ENCODE measurements at regions not wholly inside any gene's neighbourhood (a gene's known extent, or its start where the extent isn't known, plus 50 kb on each side); places are given as distances from the start of the nearest gene placed in this dataset.

DNA sequence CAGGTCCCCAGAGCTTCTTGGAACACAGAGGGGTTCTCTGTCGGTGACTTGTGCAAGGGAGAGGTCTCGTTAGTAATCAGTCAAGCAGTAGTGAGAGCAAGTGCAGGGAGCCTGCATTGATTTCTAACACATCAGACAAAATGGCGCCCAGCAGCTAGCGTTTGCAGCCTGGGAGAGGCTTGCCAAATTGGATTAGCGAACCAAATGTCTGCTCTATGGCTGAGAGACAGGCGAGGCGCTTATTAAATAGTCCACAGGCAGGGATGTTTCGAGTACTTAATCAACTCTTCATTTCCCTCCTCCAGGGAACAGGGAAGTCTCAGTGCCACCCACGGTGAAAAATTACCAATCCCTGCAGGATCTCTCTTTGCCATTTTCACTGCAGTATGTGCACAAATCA, 131.4 kb upstream of the SHB start:
- 84% methylated on average over 9 of the region's 9 CpGs for WGBS
- no peak overlapping the region for H3K9ac ChIP-seq (ENCODE audit: low read depth in 1 of 2, low read length in 2 of 2)
- DNase-seq (ENCODE audit: low spot score), result no peak
- H3K27me3 ChIP-seq (ENCODE audit: control insufficient read depth in 4 of 4, insufficient read depth in 4 of 4, low read length in 3 of 4), result no peaks in the 10 kb centered on the region
- H3K27ac ChIP-seq (ENCODE audit: low read depth in 1 of 2, low read length in 2 of 2), result no peak overlapping the region
- TF ChIP-seq RXRA (IDR thresholded peaks at IDR 0.05) (no peak), FOXA1 (IDR thresholded peaks at IDR 0.05) (no peak), FOXA2 (IDR thresholded peaks at IDR 0.05) (no peak), HNF4G (IDR thresholded peaks at IDR 0.05) (no peak)
- H3K4me1 ChIP-seq (ENCODE audit: control insufficient read depth in 4 of 4, insufficient read depth in 4 of 4, low read length in 3 of 4), result peaks cover 0 to 5% (median 0%) of the 10 kb centered on the region in 4 donors
- no peak overlapping the region for H3K4me3 ChIP-seq (ENCODE audit: low read depth in 1 of 3, low read length in 3 of 3)
- no peaks in the 10 kb centered on the region for H3K9me3 ChIP-seq (ENCODE audit: control insufficient read depth in 4 of 4, low read length in 3 of 4)
- H3K36me3 ChIP-seq (ENCODE audit: control insufficient read depth in 4 of 4, insufficient read depth in 3 of 4, low read depth in 1 of 4, low read length in 3 of 4), result no peaks in the 10 kb centered on the region

DNA sequence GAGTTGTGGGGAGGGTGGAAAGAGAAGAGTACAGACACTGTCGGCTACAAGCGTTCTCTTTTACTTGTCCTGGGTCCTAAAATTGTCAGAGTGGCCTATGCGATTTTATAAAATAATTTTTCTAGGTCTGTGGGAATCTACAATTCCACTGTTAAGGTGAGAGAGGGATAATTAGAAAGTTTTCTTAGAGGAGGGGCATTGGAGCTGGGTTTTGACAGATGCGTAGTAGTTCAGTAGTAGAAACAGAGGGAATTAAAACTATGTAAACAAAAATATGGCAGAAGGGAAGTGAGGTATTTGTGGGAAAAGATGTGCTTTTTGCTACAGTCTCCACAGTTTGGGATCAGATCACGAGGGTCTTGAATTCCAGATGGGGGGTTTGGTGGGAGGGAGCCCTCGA, 129.1 kb upstream of the SHB start:
- no peak overlapping the region for H3K4me3 ChIP-seq (ENCODE audit: low read depth in 1 of 3, low read length in 3 of 3)
- 94% methylated on average over 6 of the region's 6 CpGs for WGBS
- no peaks in the 10 kb centered on the region for H3K36me3 ChIP-seq (ENCODE audit: control insufficient read depth in 4 of 4, insufficient read depth in 3 of 4, low read depth in 1 of 4, low read length in 3 of 4)
- H3K9ac ChIP-seq (ENCODE audit: low read depth in 1 of 2, low read length in 2 of 2), result no peak overlapping the region
- no peak for TF ChIP-seq HNF4G (IDR thresholded peaks at IDR 0.05)
- TF ChIP-seq YY1 (IDR thresholded peaks at IDR 0.05), result no peak
- no peak for TF ChIP-seq FOXA2 (IDR thresholded peaks at IDR 0.05)
- TF ChIP-seq, protein P1, sequence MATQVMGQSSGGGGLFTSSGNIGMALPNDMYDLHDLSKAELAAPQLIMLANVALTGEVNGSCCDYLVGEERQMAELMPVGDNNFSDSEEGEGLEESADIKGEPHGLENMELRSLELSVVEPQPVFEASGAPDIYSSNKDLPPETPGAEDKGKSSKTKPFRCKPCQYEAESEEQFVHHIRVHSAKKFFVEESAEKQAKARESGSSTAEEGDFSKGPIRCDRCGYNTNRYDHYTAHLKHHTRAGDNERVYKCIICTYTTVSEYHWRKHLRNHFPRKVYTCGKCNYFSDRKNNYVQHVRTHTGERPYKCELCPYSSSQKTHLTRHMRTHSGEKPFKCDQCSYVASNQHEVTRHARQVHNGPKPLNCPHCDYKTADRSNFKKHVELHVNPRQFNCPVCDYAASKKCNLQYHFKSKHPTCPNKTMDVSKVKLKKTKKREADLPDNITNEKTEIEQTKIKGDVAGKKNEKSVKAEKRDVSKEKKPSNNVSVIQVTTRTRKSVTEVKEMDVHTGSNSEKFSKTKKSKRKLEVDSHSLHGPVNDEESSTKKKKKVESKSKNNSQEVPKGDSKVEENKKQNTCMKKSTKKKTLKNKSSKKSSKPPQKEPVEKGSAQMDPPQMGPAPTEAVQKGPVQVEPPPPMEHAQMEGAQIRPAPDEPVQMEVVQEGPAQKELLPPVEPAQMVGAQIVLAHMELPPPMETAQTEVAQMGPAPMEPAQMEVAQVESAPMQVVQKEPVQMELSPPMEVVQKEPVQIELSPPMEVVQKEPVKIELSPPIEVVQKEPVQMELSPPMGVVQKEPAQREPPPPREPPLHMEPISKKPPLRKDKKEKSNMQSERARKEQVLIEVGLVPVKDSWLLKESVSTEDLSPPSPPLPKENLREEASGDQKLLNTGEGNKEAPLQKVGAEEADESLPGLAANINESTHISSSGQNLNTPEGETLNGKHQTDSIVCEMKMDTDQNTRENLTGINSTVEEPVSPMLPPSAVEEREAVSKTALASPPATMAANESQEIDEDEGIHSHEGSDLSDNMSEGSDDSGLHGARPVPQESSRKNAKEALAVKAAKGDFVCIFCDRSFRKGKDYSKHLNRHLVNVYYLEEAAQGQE (IDR thresholded peaks at IDR 0.05), result no peak
- no peak for TF ChIP-seq EGR1 (IDR thresholded peaks at IDR 0.05; ENCODE audit: low read depth in 2 of 2)
- TF ChIP-seq SP1 (IDR thresholded peaks at IDR 0.05), result no peak
- TF ChIP-seq, protein P2, sequence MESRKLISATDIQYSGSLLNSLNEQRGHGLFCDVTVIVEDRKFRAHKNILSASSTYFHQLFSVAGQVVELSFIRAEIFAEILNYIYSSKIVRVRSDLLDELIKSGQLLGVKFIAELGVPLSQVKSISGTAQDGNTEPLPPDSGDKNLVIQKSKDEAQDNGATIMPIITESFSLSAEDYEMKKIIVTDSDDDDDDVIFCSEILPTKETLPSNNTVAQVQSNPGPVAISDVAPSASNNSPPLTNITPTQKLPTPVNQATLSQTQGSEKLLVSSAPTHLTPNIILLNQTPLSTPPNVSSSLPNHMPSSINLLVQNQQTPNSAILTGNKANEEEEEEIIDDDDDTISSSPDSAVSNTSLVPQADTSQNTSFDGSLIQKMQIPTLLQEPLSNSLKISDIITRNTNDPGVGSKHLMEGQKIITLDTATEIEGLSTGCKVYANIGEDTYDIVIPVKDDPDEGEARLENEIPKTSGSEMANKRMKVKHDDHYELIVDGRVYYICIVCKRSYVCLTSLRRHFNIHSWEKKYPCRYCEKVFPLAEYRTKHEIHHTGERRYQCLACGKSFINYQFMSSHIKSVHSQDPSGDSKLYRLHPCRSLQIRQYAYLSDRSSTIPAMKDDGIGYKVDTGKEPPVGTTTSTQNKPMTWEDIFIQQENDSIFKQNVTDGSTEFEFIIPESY (IDR thresholded peaks at IDR 0.05), result no peak
- no peak for TF ChIP-seq TAF1 (conservative IDR thresholded peaks at IDR 0.05)
- TF ChIP-seq, protein P3, sequence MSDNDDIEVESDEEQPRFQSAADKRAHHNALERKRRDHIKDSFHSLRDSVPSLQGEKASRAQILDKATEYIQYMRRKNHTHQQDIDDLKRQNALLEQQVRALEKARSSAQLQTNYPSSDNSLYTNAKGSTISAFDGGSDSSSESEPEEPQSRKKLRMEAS (IDR thresholded peaks at IDR 0.05), result no peak
- TF ChIP-seq, protein P4, sequence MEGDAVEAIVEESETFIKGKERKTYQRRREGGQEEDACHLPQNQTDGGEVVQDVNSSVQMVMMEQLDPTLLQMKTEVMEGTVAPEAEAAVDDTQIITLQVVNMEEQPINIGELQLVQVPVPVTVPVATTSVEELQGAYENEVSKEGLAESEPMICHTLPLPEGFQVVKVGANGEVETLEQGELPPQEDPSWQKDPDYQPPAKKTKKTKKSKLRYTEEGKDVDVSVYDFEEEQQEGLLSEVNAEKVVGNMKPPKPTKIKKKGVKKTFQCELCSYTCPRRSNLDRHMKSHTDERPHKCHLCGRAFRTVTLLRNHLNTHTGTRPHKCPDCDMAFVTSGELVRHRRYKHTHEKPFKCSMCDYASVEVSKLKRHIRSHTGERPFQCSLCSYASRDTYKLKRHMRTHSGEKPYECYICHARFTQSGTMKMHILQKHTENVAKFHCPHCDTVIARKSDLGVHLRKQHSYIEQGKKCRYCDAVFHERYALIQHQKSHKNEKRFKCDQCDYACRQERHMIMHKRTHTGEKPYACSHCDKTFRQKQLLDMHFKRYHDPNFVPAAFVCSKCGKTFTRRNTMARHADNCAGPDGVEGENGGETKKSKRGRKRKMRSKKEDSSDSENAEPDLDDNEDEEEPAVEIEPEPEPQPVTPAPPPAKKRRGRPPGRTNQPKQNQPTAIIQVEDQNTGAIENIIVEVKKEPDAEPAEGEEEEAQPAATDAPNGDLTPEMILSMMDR (IDR thresholded peaks at IDR 0.05; ENCODE audit: low read depth, low read length, missing input control), result no peak
- TF ChIP-seq GABPA (IDR thresholded peaks at IDR 0.05 in 1 of 2, conservative IDR thresholded peaks at IDR 0.05 in 1 of 2), result no peak
- no peak for TF ChIP-seq FOXA1 (IDR thresholded peaks at IDR 0.05)
- no peak for TF ChIP-seq JUND (IDR thresholded peaks at IDR 0.05)
- no peak for TF ChIP-seq RXRA (IDR thresholded peaks at IDR 0.05)
- H3K27me3 ChIP-seq (ENCODE audit: control insufficient read depth in 4 of 4, insufficient read depth in 4 of 4, low read length in 3 of 4), result no peaks in the 10 kb centered on the region
- DNase-seq (ENCODE audit: low spot score), result no peak
- peaks cover 0 to 6% (median 0%) of the 10 kb centered on the region in 4 donors for H3K4me1 ChIP-seq (ENCODE audit: control insufficient read depth in 4 of 4, insufficient read depth in 4 of 4, low read length in 3 of 4)
- no peak overlapping the region for H3K27ac ChIP-seq (ENCODE audit: low read depth in 1 of 2, low read length in 2 of 2)
- H3K9me3 ChIP-seq (ENCODE audit: control insufficient read depth in 4 of 4, low read length in 3 of 4), result no peaks in the 10 kb centered on the region

Data from liver (tissue), 8 donors.